NCI-H2227 treated with DMSO at 0.1 percent for 48 hours (cell line): ENCODE measurements at regions not wholly inside any gene's neighbourhood (a gene's known extent, or its start where the extent isn't known, plus 50 kb on each side); places are given as distances from the start of the nearest gene placed in this dataset.

ENCODE experiments used
- DNase-seq: peaks from one replicate; lab custom pipeline; 2025; lab: John Stamatoyannopoulos, UW

DNA sequence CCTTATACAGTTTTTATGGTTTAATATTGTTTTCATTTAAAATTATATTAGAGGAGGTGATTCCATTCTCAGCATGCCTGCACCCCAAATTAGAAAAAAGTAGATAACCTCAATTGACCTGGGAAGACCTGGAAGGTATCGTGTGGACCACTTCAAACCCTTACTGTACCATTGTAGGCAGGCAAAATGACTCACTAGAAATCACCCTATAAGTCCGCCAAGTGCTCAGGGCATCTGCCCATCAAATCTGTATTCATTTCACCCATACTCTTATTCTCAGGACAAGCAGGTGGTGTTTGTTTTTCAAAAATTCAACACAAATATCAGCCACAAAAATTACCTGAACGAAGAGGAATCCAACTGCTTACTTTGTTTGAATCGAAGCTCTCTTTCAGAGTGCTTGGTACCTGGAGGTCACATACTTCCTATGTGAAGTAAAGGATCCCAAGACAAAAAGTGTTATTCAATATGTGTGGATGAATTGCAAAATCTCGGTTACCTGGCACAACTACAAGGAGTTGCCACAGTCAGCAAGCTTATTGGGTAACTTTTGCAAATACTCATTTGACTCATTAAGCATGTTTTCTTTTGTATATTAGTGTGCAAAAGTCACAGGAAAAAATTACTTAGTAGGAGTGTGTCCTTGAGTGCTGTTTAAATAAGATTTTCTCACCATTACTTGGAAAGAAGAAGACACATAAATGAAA is 216.2 kb downstream of the ENC1 start:
- no peak for DNase-seq

DNA sequence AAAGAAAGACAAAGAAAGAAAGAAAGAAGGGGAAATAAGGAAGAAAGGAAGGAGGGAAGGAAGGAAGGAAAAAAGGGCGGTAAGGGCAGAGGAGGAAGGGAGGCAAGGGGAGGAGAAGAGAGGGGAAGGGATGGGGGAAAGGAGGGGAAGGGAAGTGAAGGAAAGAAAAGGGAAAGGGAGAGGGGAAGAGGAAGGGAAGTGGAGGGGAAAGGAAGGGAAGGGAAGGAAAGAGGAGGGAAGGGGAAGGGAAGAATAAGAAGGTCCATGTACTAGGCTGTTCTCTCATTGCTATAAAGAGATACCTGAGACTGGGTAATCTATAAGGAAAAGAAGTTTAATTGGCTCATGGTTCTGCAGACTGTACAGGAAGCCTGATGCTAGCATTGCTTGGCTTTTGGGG is 217.1 kb downstream of the ENC1 start:
- DNase-seq: no peak

DNA sequence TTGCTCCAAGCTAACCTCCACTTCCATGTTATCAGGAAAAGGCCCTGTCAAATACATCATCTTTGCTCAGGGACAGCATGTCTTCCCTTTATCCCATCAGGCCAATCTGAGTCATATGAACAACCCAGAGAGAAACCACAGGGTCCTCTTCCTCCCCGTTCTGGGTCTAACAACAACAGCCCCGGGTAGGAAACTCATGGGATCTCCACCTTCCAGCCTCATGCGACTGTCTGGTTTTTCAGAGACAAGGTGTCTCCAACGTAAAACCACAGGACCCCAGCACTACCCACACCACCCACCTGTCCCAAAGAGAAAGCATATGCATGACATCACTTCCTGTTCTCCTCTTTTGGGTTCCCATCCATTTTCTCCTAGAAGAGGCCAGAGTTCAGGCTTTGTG is 217.9 kb downstream of the ENC1 start:
- no peak for DNase-seq

GRCh38 chr5:74422030-74422429 is 218.5 kb downstream of the ENC1 start:
- DNase-seq: no peak

DNA sequence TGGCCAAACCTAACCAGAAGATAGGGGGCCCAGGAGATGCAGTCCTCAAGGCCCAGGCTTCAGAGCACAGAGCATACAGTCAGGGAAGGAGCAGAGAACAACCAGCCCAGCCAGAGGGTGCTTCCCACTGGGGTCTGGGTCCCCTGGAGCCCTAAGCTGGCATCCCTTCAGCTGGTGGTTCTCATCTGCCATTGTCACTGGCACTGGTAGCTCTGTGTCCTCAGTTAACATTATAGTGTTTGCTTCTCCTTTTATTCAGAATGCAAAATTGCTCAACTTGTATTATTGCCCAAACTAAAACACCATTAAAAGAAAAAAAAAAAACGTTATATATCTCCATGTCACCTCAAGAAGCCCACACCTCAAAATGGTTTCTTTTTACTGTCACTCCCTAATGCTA is 219.2 kb downstream of the ENC1 start:
- DNase-seq: no peak

- DNase-seq: no peak
These were observed 219.6 kb downstream of the ENC1 start for GRCh38 chr5:74420947-74421346.

GRCh38 chr5:74420220-74420619 is 220.3 kb downstream of the ENC1 start:
- DNase-seq: no peak

DNA sequence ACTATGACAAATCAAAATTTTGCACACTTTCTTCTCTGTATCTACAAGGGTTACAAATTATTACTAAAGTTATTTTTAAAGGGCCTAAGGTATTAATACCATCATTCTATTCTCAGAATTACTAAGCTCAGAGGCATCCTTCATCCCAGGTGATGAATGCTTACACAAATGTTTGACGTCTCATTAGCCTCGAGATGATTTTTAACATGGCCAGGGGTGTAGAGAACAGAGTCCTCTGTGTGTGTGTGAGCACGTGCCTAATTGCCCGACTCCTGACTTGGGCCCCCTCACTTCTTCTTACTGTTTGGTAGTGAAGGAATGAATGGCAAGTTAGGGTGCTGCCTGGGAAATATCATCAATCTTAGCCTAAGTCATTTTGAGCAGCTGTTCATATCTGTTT is 221.1 kb downstream of the ENC1 start:
- DNase-seq: no peak

GRCh38 chr5:74418709-74419108 is 221.8 kb downstream of the ENC1 start:
- DNase-seq: peak; percentile 8

DNA sequence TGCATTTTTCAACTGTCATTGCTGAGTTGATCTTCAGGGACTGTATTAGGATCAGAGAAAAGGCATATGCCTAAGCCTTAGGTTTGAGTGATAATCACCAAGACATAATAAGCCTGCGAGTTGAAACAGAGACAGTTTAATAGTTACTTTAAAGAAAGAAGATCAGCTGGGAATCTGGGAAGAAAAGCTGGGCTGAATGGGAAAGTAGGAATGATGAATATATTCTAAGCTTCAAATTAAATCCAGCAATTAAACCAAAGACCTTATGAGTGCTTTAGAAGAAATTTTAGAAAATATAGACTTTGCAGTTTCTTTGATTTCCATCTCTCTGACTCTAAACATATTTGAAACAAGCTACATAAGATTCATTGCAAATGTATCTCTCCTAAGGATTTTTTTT is 222.3 kb downstream of the ENC1 start:
- DNase-seq: no peak

DNA sequence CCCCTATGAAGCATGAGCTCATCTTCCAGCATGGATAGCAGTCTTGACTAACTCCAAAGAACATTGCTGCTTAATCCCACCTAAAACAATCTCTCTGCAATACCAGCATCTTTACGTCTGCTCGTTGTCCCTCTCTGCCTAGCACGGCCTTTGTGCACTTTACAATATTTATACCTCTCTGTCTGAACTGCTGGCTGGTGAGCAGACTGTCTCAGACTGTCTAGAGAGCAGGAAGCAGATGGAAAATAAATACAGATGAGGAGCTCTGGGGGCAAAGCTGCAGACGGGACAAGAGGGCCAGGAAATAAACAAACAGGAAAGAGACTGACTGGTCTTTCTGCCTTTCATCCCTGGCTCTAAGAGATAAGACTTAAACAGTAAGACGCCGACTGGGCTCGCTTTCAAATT is 224.8 kb downstream of the ENC1 start:
- no peak for DNase-seq

DNA sequence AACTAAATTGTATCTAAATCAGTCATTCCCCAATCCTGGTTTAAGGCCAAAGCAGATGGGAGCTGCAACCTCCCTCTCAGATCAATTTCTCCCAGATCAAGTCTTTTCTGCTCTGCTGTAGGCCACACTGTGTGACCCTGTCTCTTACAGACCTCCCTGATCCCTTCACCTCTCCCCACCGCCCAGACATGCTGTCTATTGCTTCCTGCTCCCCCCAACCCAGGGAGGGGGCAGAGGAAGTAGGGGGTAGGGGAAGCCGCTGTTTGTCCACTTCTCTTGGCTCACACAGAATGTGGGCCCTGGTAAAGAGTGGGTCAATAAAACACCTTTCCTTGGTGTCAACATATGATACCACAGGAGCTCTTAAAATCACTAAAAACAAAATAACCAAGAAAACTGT is 226.3 kb downstream of the ENC1 start:
- no peak for DNase-seq

DNA sequence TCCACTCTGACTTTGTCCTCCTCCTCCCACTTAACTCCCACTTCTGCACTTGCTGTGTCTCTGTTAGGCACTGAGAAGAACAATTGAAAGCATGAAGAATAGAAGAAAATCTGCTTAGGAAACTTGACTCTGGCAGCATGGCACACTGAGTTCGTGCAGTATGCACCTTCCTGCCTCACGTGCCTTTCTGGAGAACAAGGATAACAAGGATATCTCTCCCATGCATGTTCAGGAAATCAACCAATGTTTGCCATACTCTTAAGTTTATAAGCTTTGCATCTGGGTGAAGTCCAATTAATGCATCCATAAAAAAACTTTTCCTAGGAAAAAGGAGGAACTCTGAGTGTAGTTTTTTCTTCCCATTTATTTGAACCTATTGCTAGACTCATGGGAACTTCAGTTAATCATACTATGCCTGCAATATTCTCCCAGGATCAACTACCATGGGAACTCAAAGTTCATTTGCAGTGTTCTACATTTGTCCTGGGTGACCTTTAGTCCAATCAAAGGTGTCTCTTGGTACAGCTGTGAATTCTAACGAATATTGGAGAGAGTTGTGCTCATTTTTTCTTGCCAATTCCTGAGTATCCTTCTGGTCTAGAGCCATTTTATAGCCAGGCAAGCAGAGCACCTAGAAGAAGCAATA is 227.0 kb downstream of the ENC1 start:
- no peak for DNase-seq

- DNase-seq: no peak
These were observed 228.5 kb downstream of the ENC1 start for GRCh38 chr5:74412066-74412465.

DNA sequence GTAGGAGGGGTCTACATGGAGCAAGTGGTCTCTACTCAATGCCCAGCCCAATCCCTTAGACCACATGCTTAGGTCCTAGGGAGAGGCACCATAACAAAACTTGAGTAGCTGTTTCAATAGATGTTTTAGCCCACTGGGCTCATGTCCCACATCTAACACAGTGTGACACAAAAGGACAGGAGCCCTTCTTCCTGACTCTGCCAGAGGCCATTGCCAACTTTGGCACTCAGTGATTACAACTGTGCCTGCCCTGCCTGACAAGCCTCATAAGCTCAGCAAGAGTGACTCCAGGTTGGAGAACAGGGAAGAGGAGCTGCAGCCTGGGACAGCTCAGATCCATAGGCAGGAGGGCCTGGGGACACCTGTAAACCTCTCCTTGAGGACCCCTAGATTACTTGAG is 230.8 kb downstream of the ENC1 start:
- no peak for DNase-seq

- no peak for DNase-seq
These were observed 231.3 kb downstream of the ENC1 start for GRCh38 chr5:74409166-74409706.

- no peak for DNase-seq
These were observed 232.1 kb downstream of the ENC1 start for GRCh38 chr5:74408150-74409043.

GRCh38 chr5:74407701-74408100 is 232.8 kb downstream of the ENC1 start:
- no peak for DNase-seq

DNA sequence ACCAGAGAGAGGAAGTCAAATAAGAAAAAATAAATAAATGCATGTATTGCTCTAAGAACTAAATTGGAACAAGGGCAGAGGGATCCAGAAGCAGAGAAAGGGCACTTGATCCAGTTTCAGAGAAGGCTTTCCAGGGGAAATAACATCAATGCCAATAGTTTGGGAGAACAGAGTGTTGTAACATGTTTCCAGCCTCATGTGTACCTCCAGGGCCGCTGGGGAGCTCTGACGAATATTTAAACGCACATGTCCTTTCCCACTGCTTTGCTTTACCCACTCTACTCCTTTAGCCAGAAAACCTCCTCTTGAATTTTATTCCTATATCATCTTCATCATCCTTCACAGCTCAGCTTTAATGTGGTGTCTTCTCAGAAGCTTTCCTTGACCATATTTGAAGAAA is 233.7 kb downstream of the ENC1 start:
- DNase-seq: no peak

- DNase-seq: no peak
These were observed 234.9 kb downstream of the ENC1 start for GRCh38 chr5:74405593-74405992.

DNA sequence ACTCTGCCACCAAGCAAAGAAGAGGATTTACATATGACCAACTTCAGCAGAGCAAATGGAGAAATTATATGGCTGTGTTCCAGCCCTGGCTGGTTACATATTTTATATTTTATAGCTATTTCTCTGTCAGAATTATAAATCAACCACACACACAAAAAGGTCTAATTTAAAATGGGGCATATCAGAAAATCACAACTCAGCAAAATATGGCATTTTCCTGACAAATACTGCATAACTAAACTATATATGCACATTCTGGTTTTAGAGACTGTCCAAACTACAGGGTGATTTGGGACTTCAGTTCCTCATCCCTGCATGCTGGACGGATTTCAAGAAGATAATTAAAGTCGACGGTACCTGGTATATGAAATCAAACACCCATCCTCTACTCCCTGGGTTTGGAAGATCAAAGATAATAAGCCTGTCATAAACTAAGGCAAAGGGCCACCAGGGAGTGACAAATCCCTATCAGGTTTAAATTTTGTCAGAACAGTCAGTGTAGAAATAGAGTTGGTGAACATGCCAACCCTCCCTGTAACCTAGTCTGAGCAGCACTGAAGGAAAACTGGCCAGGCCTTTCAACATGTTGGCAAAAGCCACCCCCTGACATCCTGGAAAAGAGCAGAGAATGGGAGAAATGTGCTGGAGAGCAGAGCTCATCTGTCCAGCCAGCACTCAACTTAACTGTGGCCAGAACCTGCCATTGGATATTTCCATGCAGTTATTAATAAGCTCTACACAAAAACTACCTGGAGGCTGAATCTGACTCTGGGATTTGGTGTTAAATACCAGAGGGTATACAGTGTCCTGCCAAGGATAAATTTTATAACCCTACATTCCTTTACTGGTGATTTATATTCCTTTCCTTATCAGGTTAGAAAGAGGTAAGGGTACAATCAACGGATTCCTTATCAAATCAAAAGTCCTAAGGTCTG is 235.7 kb downstream of the ENC1 start:
- DNase-seq: no peak

GRCh38 chr5:74403771-74404170 is 236.8 kb downstream of the ENC1 start:
- DNase-seq: no peak
